ENCODE measurements at regions not wholly inside any gene's neighbourhood (a gene's known extent, or its start where the extent isn't known, plus 50 kb on each side); places are given as distances from the start of the nearest gene placed in this dataset.

- TF ChIP-seq CTCF (IDR thresholded peaks at IDR 0.05) = no peak
Observed at GRCh38 chr2:78115291-78115690, 593.1 kb upstream of the LRRTM4 start.

- no peak for TF ChIP-seq CTCF (IDR thresholded peaks at IDR 0.05)
Observed at GRCh38 chr2:78118037-78118436, 595.9 kb upstream of the LRRTM4 start.

GRCh38 chr2:78120275-78120674 lies 598.1 kb upstream of the LRRTM4 start:
- no peak for TF ChIP-seq CTCF (IDR thresholded peaks at IDR 0.05)

GRCh38 chr2:78125042-78125441 lies 602.9 kb upstream of the LRRTM4 start:
- TF ChIP-seq CTCF (IDR thresholded peaks at IDR 0.05) = no peak

- no peak for TF ChIP-seq CTCF (IDR thresholded peaks at IDR 0.05)
Observed at GRCh38 chr2:78127424-78127823, 605.2 kb upstream of the LRRTM4 start.

GRCh38 chr2:78132391-78133370 lies 610.5 kb upstream of the LRRTM4 start:
- TF ChIP-seq CTCF (IDR thresholded peaks at IDR 0.05) = no peak

- TF ChIP-seq CTCF (IDR thresholded peaks at IDR 0.05) = no peak
Observed at GRCh38 chr2:78145395-78145996, 623.3 kb upstream of the LRRTM4 start.

All from LNCAP (cell line).